KOPT-K1 (cell line): ENCODE measurements at regions not wholly inside any gene's neighbourhood (a gene's known extent, or its start where the extent isn't known, plus 50 kb on each side); places are given as distances from the start of the nearest gene placed in this dataset.

Experiments used
- H3K27ac ChIP-seq: fragments of 200-600 bp; sonication (generic); 2 replicates; pipeline ENCODE4 v1.5.1; 2016; ENCODE audit warnings: antibody characterized with exemption, mild to moderate bottlenecking, low read depth, low read length; ENCODE audit not compliant: poor library complexity, severe bottlenecking
- H3K36me3 ChIP-seq: fragments of 200-600 bp; sonication (generic); 2 replicates; pipeline ENCODE4 v1.5.1; 2017; ENCODE audit warnings: antibody characterized with exemption, mild to moderate bottlenecking, low read length, moderate library complexity; ENCODE audit not compliant: insufficient read depth
- H3K9me3 ChIP-seq: fragments of 200-600 bp; sonication (generic); 2 replicates; pipeline ENCODE4 v1.5.1; 2017; ENCODE audit warnings: antibody characterized with exemption, low read length, mild to moderate bottlenecking; ENCODE audit not compliant: insufficient read depth, poor library complexity, severe bottlenecking

GRCh38 chr22:49235463-49236300, 592.0 kb downstream of the BRD1 start:
- no peaks in the 10 kb centered on the region for H3K36me3 ChIP-seq
- no peaks in the 10 kb centered on the region for H3K9me3 ChIP-seq
- no peak overlapping the region for H3K27ac ChIP-seq

GRCh38 chr22:49234459-49234858, 593.2 kb downstream of the BRD1 start:
- Histone ChIP-seq H3K27ac (no peak overlapping the region), H3K36me3 (no peaks in the 10 kb centered on the region), H3K9me3 (no peaks in the 10 kb centered on the region)

- H3K9me3 ChIP-seq: no peaks in the 10 kb centered on the region
- no peak overlapping the region for H3K27ac ChIP-seq
- no peaks in the 10 kb centered on the region for H3K36me3 ChIP-seq
Observed at GRCh38 chr22:49233507-49234100, 594.1 kb downstream of the BRD1 start.

GRCh38 chr22:49232319-49233067, 595.2 kb downstream of the BRD1 start:
- Histone ChIP-seq H3K9me3 (no peaks in the 10 kb centered on the region), H3K27ac (no peak overlapping the region)

GRCh38 chr22:49230194-49230577, 597.5 kb downstream of the BRD1 start:
- Histone ChIP-seq H3K9me3 (no peaks in the 10 kb centered on the region), H3K27ac (no peak overlapping the region), H3K36me3 (no peaks in the 10 kb centered on the region)

More at GRCh38 chr22:49232319-49233067, 595.2 kb downstream of the BRD1 start:
- H3K36me3 ChIP-seq: no peaks in the 10 kb centered on the region

GRCh38 chr22:49229483-49230193, 598.0 kb downstream of the BRD1 start:
- Histone ChIP-seq H3K27ac (no peak overlapping the region), H3K9me3 (no peaks in the 10 kb centered on the region), H3K36me3 (no peaks in the 10 kb centered on the region)

- Histone ChIP-seq H3K36me3 (no peaks in the 10 kb centered on the region), H3K27ac (no peak overlapping the region), H3K9me3 (no peaks in the 10 kb centered on the region)
Observed at GRCh38 chr22:49228431-49229037, 599.1 kb downstream of the BRD1 start.

GRCh38 chr22:49227670-49228069, 600.0 kb downstream of the BRD1 start:
- Histone ChIP-seq H3K27ac (no peak overlapping the region), H3K36me3 (no peaks in the 10 kb centered on the region), H3K9me3 (no peaks in the 10 kb centered on the region)

GRCh38 chr22:49226096-49226495, 601.6 kb downstream of the BRD1 start:
- no peak overlapping the region for H3K27ac ChIP-seq
- no peaks in the 10 kb centered on the region for H3K9me3 ChIP-seq
- H3K36me3 ChIP-seq: no peaks in the 10 kb centered on the region

- Histone ChIP-seq H3K36me3 (no peaks in the 10 kb centered on the region), H3K27ac (no peak overlapping the region), H3K9me3 (no peaks in the 10 kb centered on the region)
Observed at GRCh38 chr22:49224243-49224642, 603.4 kb downstream of the BRD1 start.

- H3K9me3 ChIP-seq: peaks cover 9% of the 10 kb centered on the region
- H3K27ac ChIP-seq: no peak overlapping the region
- no peaks in the 10 kb centered on the region for H3K36me3 ChIP-seq
Observed at GRCh38 chr22:49218142-49218541, 609.5 kb downstream of the BRD1 start.

- Histone ChIP-seq H3K27ac (no peak overlapping the region), H3K36me3 (no peaks in the 10 kb centered on the region), H3K9me3 (peaks cover 9% of the 10 kb centered on the region)
Observed at GRCh38 chr22:49216579-49216978, 611.1 kb downstream of the BRD1 start.

GRCh38 chr22:49215840-49216239, 611.8 kb downstream of the BRD1 start:
- Histone ChIP-seq H3K36me3 (no peaks in the 10 kb centered on the region), H3K9me3 (peaks cover 9% of the 10 kb centered on the region), H3K27ac (no peak overlapping the region)

GRCh38 chr22:49214976-49215375, 612.7 kb downstream of the BRD1 start:
- H3K36me3 ChIP-seq: no peaks in the 10 kb centered on the region
- no peak overlapping the region for H3K27ac ChIP-seq
- peaks cover 9% of the 10 kb centered on the region for H3K9me3 ChIP-seq
